ENCODE measurements at regions not wholly inside any gene's neighbourhood (a gene's known extent, or its start where the extent isn't known, plus 50 kb on each side); places are given as distances from the start of the nearest gene placed in this dataset.
"Not testable (repeated sequence)": the region's sequence is repeated elsewhere in the genome, so short reads cannot be mapped to it uniquely, and the experiment has no call there.

- DNase-seq (ENCODE audit: low read depth in 4 of 4, low spot score in 1 of 4) = no peak
Observed at GRCh38 chr20:50439539-50440453, 70.4 kb upstream of the PTPN1 start.

- DNase-seq (ENCODE audit: low read depth in 4 of 4, low spot score in 1 of 4) = no peak
Observed at GRCh38 chr20:50442512-50442911, 67.7 kb upstream of the PTPN1 start.

- DNase-seq (ENCODE audit: low read depth in 4 of 4, low spot score in 1 of 4) = no peak
Observed at GRCh38 chr20:50445354-50446151, 64.6 kb upstream of the PTPN1 start.

GRCh38 chr20:50446351-50447101 is 63.7 kb upstream of the PTPN1 start:
- no peak for DNase-seq (ENCODE audit: low read depth in 4 of 4, low spot score in 1 of 4)

GRCh38 chr20:50447102-50447804 is 62.9 kb upstream of the PTPN1 start:
- DNase-seq (ENCODE audit: low read depth in 4 of 4, low spot score in 1 of 4) = no peak

GRCh38 chr20:50447817-50448216 is 62.4 kb upstream of the PTPN1 start:
- no peak for DNase-seq (ENCODE audit: low read depth in 4 of 4, low spot score in 1 of 4)

GRCh38 chr20:50448625-50449403 is 61.4 kb upstream of the PTPN1 start:
- DNase-seq (ENCODE audit: low read depth in 4 of 4, low spot score in 1 of 4) = not testable (repeated sequence)

GRCh38 chr20:50449738-50450492 is 60.3 kb upstream of the PTPN1 start:
- no peak for DNase-seq (ENCODE audit: low read depth in 4 of 4, low spot score in 1 of 4)

- no peak for DNase-seq (ENCODE audit: low read depth in 4 of 4, low spot score in 1 of 4)
Observed at GRCh38 chr20:50450493-50450826, 59.7 kb upstream of the PTPN1 start.

GRCh38 chr20:50450881-50451752 is 59.1 kb upstream of the PTPN1 start:
- DNase-seq (ENCODE audit: low read depth in 4 of 4, low spot score in 1 of 4) = no peak

GRCh38 chr20:50451792-50452425 is 58.3 kb upstream of the PTPN1 start:
- DNase-seq (ENCODE audit: low read depth in 4 of 4, low spot score in 1 of 4) = not testable (repeated sequence)

GRCh38 chr20:50453533-50454244 is 56.5 kb upstream of the PTPN1 start:
- no peak for DNase-seq (ENCODE audit: low read depth in 4 of 4, low spot score in 1 of 4)

- not testable (repeated sequence) for DNase-seq (ENCODE audit: low read depth in 4 of 4, low spot score in 1 of 4)
Observed at GRCh38 chr20:50455245-50455644, 54.9 kb upstream of the PTPN1 start.

- no peak for DNase-seq (ENCODE audit: low read depth in 4 of 4, low spot score in 1 of 4)
Observed at GRCh38 chr20:50455656-50456451, 54.3 kb upstream of the PTPN1 start.

- no peak for DNase-seq (ENCODE audit: low read depth in 4 of 4, low spot score in 1 of 4)
Observed at GRCh38 chr20:50456452-50457324, 53.5 kb upstream of the PTPN1 start.
